ENCODE measurements at regions not wholly inside any gene's neighbourhood (a gene's known extent, or its start where the extent isn't known, plus 50 kb on each side); places are given as distances from the start of the nearest gene placed in this dataset.

DNA sequence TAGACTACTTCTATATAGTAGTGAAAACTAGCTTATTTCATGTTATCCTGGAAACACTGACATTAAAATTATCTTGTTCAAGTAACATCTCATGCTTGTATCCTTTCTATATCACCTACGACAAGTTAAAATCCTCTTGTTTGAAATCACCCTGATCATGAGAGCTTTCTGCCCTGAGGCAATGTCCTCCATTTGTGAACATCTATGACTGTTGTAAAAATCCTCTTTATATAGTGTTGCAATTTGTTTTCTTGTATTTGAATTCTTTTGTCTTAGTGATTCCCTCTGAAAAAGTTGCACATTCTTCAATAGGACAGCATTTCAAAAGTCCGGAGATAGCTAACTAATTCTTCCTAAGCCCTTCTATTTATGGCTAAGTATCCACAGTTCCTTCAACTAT is 480.3 kb downstream of the NSUN3 start:
- Histone ChIP-seq H3K36me3 (ENCODE audit: control insufficient read depth in 2 of 2, insufficient read depth in 1 of 2, low read length in 2 of 2) (no peaks in the 10 kb centered on the region), H3K4me3 (ENCODE audit: low read depth, low read length) (no peak overlapping the region), H3K9me3 (ENCODE audit: control insufficient read depth, insufficient read depth, low read depth, low read length) (no peaks in the 10 kb centered on the region), H3K27ac (ENCODE audit: extremely low read depth, low read depth, low read length) (no peak overlapping the region), H3K4me1 (ENCODE audit: control insufficient read depth, insufficient read depth, low read length) (no peaks in the 10 kb centered on the region)
- TF ChIP-seq ZNF776 (tag by site-specific recombination; IDR thresholded peaks at IDR 0.05; ENCODE audit: borderline replicate concordance): no peak
- POLR2A ChIA-PET: no interaction called here
- CTCF ChIA-PET: no interaction called here

DNA sequence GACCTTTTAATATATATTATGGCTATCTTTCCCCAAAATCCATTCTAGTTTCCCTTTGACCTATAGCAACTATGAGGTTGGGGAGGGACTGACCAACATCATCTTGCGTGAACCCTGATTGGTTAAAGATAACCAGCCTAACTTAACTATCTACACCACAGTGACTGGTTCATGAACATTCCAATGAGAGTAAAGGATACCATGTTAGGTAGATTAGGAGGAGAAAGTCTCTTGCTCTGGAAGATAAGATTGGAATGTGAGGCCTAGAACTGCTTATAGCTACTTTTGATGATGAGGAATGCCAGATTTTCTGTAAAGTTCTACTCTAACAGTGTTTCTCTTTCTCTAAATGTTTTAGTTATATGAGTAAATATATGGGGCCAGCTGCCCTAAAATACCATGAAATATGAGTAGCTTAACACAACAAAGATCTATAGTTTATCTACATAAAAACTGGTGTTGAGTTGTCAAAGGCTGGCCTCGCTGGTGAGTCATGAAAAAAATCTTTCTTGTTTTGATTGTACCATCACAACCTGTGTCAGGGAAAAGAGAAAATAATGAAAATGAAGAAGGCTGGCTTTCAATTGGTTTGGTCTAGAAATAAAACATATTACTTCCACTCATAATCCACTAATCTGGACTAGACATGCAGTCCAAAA is 481.4 kb downstream of the NSUN3 start:
- no peak overlapping the region for H3K27ac ChIP-seq (ENCODE audit: extremely low read depth, low read depth, low read length)
- TF ChIP-seq ZNF549 (tag by site-specific recombination; IDR thresholded peaks at IDR 0.05): no peak
- TF ChIP-seq ZNF19 (tag by site-specific recombination; IDR thresholded peaks at IDR 0.05; ENCODE audit: low read depth): no peak
- TF ChIP-seq ZNF354C (tag by site-specific recombination; IDR thresholded peaks at IDR 0.05; ENCODE audit: borderline replicate concordance, low read depth): no peak
- no peak for TF ChIP-seq ZNF660 (tag by site-specific recombination; IDR thresholded peaks at IDR 0.05)
- TF ChIP-seq MEIS1 (CRISPR knock-in tag; IDR thresholded peaks at IDR 0.05; ENCODE audit: borderline replicate concordance): no peak
- TF ChIP-seq ZNF426 (tag by site-specific recombination; IDR thresholded peaks at IDR 0.05): no peak
- TF ChIP-seq ZNF768 (tag by site-specific recombination; IDR thresholded peaks at IDR 0.05): no peak
- TF ChIP-seq ZNF37A (tag by site-specific recombination; IDR thresholded peaks at IDR 0.05): no peak
- TF ChIP-seq ZBTB7A (tag by site-specific recombination; IDR thresholded peaks at IDR 0.05; ENCODE audit: low read depth): no peak
- TF ChIP-seq ZFHX2 (tag by site-specific recombination; conservative IDR thresholded peaks at IDR 0.05): no peak
- no peak for TF ChIP-seq ZNF707 (tag by site-specific recombination; IDR thresholded peaks at IDR 0.05)
- TF ChIP-seq ZEB2 (tag by site-specific recombination; IDR thresholded peaks at IDR 0.05): no peak
- no peak for TF ChIP-seq KLF10 (tag by site-specific recombination; IDR thresholded peaks at IDR 0.05)
- TF ChIP-seq ZNF202 (tag by site-specific recombination; IDR thresholded peaks at IDR 0.05; ENCODE audit: borderline replicate concordance): no peak
- TF ChIP-seq ZNF558 (tag by site-specific recombination; IDR thresholded peaks at IDR 0.05): no peak
- no peak for TF ChIP-seq ZNF292 (tag by site-specific recombination; IDR thresholded peaks at IDR 0.05; ENCODE audit: borderline replicate concordance, low read depth)
- no peak for TF ChIP-seq ZNF266 (tag by site-specific recombination; IDR thresholded peaks at IDR 0.05; ENCODE audit: low read depth)
- TF ChIP-seq BCL11A (tag by site-specific recombination; IDR thresholded peaks at IDR 0.05; ENCODE audit: low read depth): no peak
- H3K36me3 ChIP-seq (ENCODE audit: control insufficient read depth in 2 of 2, insufficient read depth in 1 of 2, low read length in 2 of 2): no peaks in the 10 kb centered on the region
- H3K4me1 ChIP-seq (ENCODE audit: control insufficient read depth, insufficient read depth, low read length): no peaks in the 10 kb centered on the region
- no peak overlapping the region for H3K4me3 ChIP-seq (ENCODE audit: low read depth, low read length)
- ChIA-PET CTCF (no interaction called here), POLR2A (no interaction called here)
- H3K9me3 ChIP-seq (ENCODE audit: control insufficient read depth, insufficient read depth, low read depth, low read length): no peaks in the 10 kb centered on the region

DNA sequence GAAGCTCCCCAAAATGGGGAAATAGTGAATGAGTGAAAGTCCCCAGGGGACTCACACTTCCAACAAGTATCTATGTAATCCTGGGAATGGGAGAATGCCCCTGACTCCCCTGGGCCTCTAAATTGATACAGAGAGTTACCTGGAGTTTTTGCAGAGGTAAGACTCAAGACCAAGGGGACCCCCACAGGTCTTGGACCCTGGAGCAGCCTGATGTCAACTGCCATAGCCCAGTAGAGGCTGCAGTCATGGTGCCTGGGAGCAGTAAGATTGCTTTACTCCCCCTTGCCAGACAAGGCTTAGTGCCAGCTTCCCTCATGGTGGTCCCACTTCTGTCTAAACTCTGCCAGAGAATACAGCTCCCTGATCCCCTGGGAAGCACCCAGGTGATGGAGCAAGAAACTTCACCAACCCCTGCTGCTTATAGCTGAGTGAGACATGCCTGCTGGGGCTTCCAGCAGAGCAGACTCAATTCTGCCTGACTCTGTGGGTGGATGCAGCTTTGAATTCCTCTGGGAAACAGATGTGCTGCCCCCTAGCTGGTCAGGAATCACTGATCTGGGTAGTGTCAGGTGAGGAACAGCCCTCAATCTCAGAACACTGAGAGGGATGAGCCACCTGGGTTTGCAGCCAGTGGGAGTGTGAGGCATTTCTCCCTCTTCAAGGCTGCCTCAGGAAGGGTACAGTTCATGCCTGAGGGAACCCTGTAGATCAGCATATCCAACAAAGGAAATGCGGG is 485.9 kb downstream of the NSUN3 start:
- POLR2A ChIA-PET: no interaction called here
- Histone ChIP-seq H3K4me3 (ENCODE audit: low read depth, low read length) (no peak overlapping the region), H3K9me3 (ENCODE audit: control insufficient read depth, insufficient read depth, low read depth, low read length) (no peaks in the 10 kb centered on the region), H3K36me3 (ENCODE audit: control insufficient read depth in 2 of 2, insufficient read depth in 1 of 2, low read length in 2 of 2) (no peaks in the 10 kb centered on the region), H3K27ac (ENCODE audit: extremely low read depth, low read depth, low read length) (no peak overlapping the region), H3K4me1 (ENCODE audit: control insufficient read depth, insufficient read depth, low read length) (no peaks in the 10 kb centered on the region)
- CTCF ChIA-PET: no interaction called here
- no peak for TF ChIP-seq ZNF529 (tag by site-specific recombination; IDR thresholded peaks at IDR 0.05; ENCODE audit: insufficient replicate concordance)
- no peak for TF ChIP-seq ZNF777 (tag by site-specific recombination; IDR thresholded peaks at IDR 0.05; ENCODE audit: borderline replicate concordance)
- TF ChIP-seq, protein P1, sequence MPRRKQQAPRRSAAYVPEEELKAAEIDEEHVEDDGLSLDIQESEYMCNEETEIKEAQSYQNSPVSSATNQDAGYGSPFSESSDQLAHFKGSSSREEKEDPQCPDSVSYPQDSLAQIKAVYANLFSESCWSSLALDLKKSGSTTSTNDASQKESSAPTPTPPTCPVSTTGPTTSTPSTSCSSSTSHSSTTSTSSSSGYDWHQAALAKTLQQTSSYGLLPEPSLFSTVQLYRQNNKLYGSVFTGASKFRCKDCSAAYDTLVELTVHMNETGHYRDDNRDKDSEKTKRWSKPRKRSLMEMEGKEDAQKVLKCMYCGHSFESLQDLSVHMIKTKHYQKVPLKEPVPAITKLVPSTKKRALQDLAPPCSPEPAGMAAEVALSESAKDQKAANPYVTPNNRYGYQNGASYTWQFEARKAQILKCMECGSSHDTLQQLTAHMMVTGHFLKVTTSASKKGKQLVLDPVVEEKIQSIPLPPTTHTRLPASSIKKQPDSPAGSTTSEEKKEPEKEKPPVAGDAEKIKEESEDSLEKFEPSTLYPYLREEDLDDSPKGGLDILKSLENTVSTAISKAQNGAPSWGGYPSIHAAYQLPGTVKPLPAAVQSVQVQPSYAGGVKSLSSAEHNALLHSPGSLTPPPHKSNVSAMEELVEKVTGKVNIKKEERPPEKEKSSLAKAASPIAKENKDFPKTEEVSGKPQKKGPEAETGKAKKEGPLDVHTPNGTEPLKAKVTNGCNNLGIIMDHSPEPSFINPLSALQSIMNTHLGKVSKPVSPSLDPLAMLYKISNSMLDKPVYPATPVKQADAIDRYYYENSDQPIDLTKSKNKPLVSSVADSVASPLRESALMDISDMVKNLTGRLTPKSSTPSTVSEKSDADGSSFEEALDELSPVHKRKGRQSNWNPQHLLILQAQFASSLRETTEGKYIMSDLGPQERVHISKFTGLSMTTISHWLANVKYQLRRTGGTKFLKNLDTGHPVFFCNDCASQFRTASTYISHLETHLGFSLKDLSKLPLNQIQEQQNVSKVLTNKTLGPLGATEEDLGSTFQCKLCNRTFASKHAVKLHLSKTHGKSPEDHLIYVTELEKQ (tag by site-specific recombination; IDR thresholded peaks at IDR 0.05; ENCODE audit: borderline replicate concordance): no peak
- TF ChIP-seq ZNF600 (tag by site-specific recombination; IDR thresholded peaks at IDR 0.05): no peak
- TF ChIP-seq OSR2 (tag by site-specific recombination; IDR thresholded peaks at IDR 0.05): no peak
- no peak for TF ChIP-seq ZNF248 (tag by site-specific recombination; IDR thresholded peaks at IDR 0.05)
- no peak for TF ChIP-seq ZNF510 (tag by site-specific recombination; IDR thresholded peaks at IDR 0.05; ENCODE audit: insufficient replicate concordance)
- TF ChIP-seq ZNF10 (tag by site-specific recombination; IDR thresholded peaks at IDR 0.05): no peak
- no peak for TF ChIP-seq ZNF404 (tag by site-specific recombination; IDR thresholded peaks at IDR 0.05)
- no peak for TF ChIP-seq ZNF501 (tag by site-specific recombination; IDR thresholded peaks at IDR 0.05)
- TF ChIP-seq ZNF792 (tag by site-specific recombination; IDR thresholded peaks at IDR 0.05): no peak

Measured in HEK293 (cell line).